Germinal center (tissue), 1 donor: ENCODE measurements at regions not wholly inside any gene's neighbourhood (a gene's known extent, or its start where the extent isn't known, plus 50 kb on each side); places are given as distances from the start of the nearest gene placed in this dataset.

Experiments
- DNase-seq: peaks from one replicate; pipeline ENCODE4 v3.0.0; 2012; ENCODE audit warnings: mixed read lengths, low spot score

- no peak for DNase-seq
These were observed 116.7 kb upstream of the KIRREL3 start for GRCh38 chr11:127117231-127117739.

GRCh38 chr11:127115844-127116243, 115.3 kb upstream of the KIRREL3 start:
- no peak for DNase-seq

- no peak for DNase-seq
These were observed 113.5 kb upstream of the KIRREL3 start for GRCh38 chr11:127114035-127114434.

GRCh38 chr11:127110542-127110941, 110.0 kb upstream of the KIRREL3 start:
- no peak for DNase-seq

- no peak for DNase-seq
These were observed 109.4 kb upstream of the KIRREL3 start for GRCh38 chr11:127109796-127110480.

GRCh38 chr11:127108838-127109237, 108.3 kb upstream of the KIRREL3 start:
- no peak for DNase-seq

- no peak for DNase-seq
These were observed 106.4 kb upstream of the KIRREL3 start for GRCh38 chr11:127106938-127107337.

- no peak for DNase-seq
These were observed 105.3 kb upstream of the KIRREL3 start for GRCh38 chr11:127105593-127106541.

- no peak for DNase-seq
These were observed 103.2 kb upstream of the KIRREL3 start for GRCh38 chr11:127103586-127104388.

GRCh38 chr11:127098684-127099083, 98.1 kb upstream of the KIRREL3 start:
- DNase-seq, result no peak

- DNase-seq, result no peak
These were observed 80.2 kb upstream of the KIRREL3 start for GRCh38 chr11:127080735-127081134.

GRCh38 chr11:127075758-127076157, 75.2 kb upstream of the KIRREL3 start:
- no peak for DNase-seq

- peak; percentile 9 for DNase-seq
These were observed 73.7 kb upstream of the KIRREL3 start for GRCh38 chr11:127074151-127074761.

- no peak for DNase-seq
These were observed 73.1 kb upstream of the KIRREL3 start for GRCh38 chr11:127073621-127074020.

- no peak for DNase-seq
These were observed 71.0 kb upstream of the KIRREL3 start for GRCh38 chr11:127071606-127072005.

GRCh38 chr11:127070808-127071207, 70.2 kb upstream of the KIRREL3 start:
- no peak for DNase-seq

GRCh38 chr11:127066401-127067090, 66.0 kb upstream of the KIRREL3 start:
- DNase-seq, result no peak

- DNase-seq, result no peak
These were observed 62.7 kb upstream of the KIRREL3 start for GRCh38 chr11:127063241-127063640.

- no peak for DNase-seq
These were observed 61.4 kb upstream of the KIRREL3 start for GRCh38 chr11:127061947-127062346.

- DNase-seq, result no peak
These were observed 59.2 kb upstream of the KIRREL3 start for GRCh38 chr11:127059750-127060149.

- no peak for DNase-seq
These were observed 58.7 kb upstream of the KIRREL3 start for GRCh38 chr11:127059286-127059685.
